Psoas muscle (tissue), 7 donors: ENCODE measurements at regions not wholly inside any gene's neighbourhood (a gene's known extent, or its start where the extent isn't known, plus 50 kb on each side); places are given as distances from the start of the nearest gene placed in this dataset.
"Not testable (repeated sequence)": the region's sequence is repeated elsewhere in the genome, so short reads cannot be mapped to it uniquely, and the experiment has no call there.

Experiments used
- ATAC-seq, 4 donors: fragments of 200-7000 bp; cut with Tn5 transposase; one replicate each; pipeline ENCODE4 v1.9.1; 2020; ENCODE audit warnings: moderate library complexity in 3 of 4, mild to moderate bottlenecking in 2 of 4
- DNase-seq, 2 donors: peaks; one replicate each; pipeline ENCODE4 v3.0.0-alpha.2; 2020
- H3K27ac ChIP-seq: fragments of 200-600 bp; one replicate; pipeline ENCODE4 v1.8.0; 2022
- H3K27me3 ChIP-seq, 3 donors: fragments of 200-600 bp in 1 of 3; one replicate each; pipeline versions ENCODE4 v1.6.1 to v1.8.0; 2013 to 2022; ENCODE audit warnings: low read length in 2 of 3, mild to moderate bottlenecking in 2 of 3, moderate library complexity in 1 of 3; ENCODE audit not compliant: insufficient read depth in 3 of 3
- H3K36me3 ChIP-seq, 2 donors: fragments of 200-600 bp in 1 of 2; one replicate each; pipeline versions ENCODE4 v1.6.1 to v1.8.0; 2013 to 2022; ENCODE audit warnings: low read depth in 1 of 2, mild to moderate bottlenecking in 1 of 2, moderate library complexity in 1 of 2; ENCODE audit not compliant: insufficient read depth in 1 of 2
- H3K4me1 ChIP-seq: fragments of 200-600 bp; one replicate; pipeline ENCODE4 v1.8.0; 2022
- H3K4me3 ChIP-seq: fragments of 200-600 bp; one replicate; pipeline ENCODE4 v1.8.0; 2022; ENCODE audit warnings: mild to moderate bottlenecking
- H3K9me3 ChIP-seq: fragments of 200-600 bp; one replicate; pipeline ENCODE4 v1.8.0; 2022
- CTCF ChIP-seq: fragments of 200-600 bp; IDR thresholded peaks from one replicate; pipeline ENCODE4 v1.8.0; 2022; ENCODE audit warnings: antibody characterized with exemption
- WGBS, 3 donors: extraction: QIAGEN DNeasy Blood & Tissue Kit; methylation state at CpG; one replicate each; pipeline versions ENCODE4 v1.1.6 to v1.1.7; 2013; 5-methylcytosine and 5-hydroxymethylcytosine counted together
- intact Hi-C, 2 donors: fragments of 100-400 bp; cut with DNase I; formaldehyde crosslinking; loops; one replicate each; pipeline versions ENCODE4 v1.11.0 to v1.14.2; 2022
- donor health status: healthy with polysubstance abuse.
- donor health status: DM: no; HTN: no; CAD: no; lungs with moderate emphysema.
- donor health status: Bipolar disorder and iron deficiency.
- donor health status: healthy.
- donor health status: DM: yes; HTN: yes; CAD: no.
- donor health status: DM: no; HTN: no; CAD: no.
- donor health status: DM: yes; HTN: yes; CAD: no.

- ATAC-seq, result no peak
Measured at GRCh38 chr1:96559181-96559580, 162.4 kb upstream of the PTBP2 start.

GRCh38 chr1:96559707-96560596, 161.6 kb upstream of the PTBP2 start:
- Histone ChIP-seq H3K4me1 (no peaks in the 10 kb centered on the region), H3K27me3 (no peaks in the 10 kb centered on the region), H3K36me3 (no peaks in the 10 kb centered on the region), H3K9me3 (no peaks in the 10 kb centered on the region), H3K4me3 (peak overlapping the region; percentile 49), H3K27ac (no peak overlapping the region)
- no peak for TF ChIP-seq CTCF
- 84 to 89% (median 87%) methylated on average over 4 of the region's 4 CpGs for WGBS, 3 donors
- ATAC-seq (peak in 3 of 4 donors; percentile 62 to 85 (median 78)), DNase-seq (peak; percentile 60 to 63)
- intact Hi-C loops, result no loop called here

More at GRCh38 chr1:96559181-96559580, 162.4 kb upstream of the PTBP2 start:
- Histone ChIP-seq H3K27me3 (no peaks in the 10 kb centered on the region), H3K4me3 (peak overlapping the region; percentile 49), H3K36me3 (no peaks in the 10 kb centered on the region), H3K9me3 (no peaks in the 10 kb centered on the region), H3K27ac (no peak overlapping the region), H3K4me1 (no peaks in the 10 kb centered on the region)
- WGBS, 3 donors, result 32 to 53% (median 42%) methylated on average over 4 of the region's 4 CpGs
- DNase-seq, result no peak
- intact Hi-C loops, result no loop called here
- TF ChIP-seq CTCF, result no peak

- Histone ChIP-seq H3K27me3 (no peaks in the 10 kb centered on the region), H3K36me3 (no peaks in the 10 kb centered on the region), H3K4me1 (no peaks in the 10 kb centered on the region), H3K4me3 (no peak overlapping the region), H3K9me3 (no peaks in the 10 kb centered on the region), H3K27ac (no peak overlapping the region)
- no peak for ATAC-seq
- intact Hi-C loops, result no loop called here
- DNase-seq, result no peak
- TF ChIP-seq CTCF, result no peak
Measured at GRCh38 chr1:96562094-96562493, 159.5 kb upstream of the PTBP2 start.

- H3K36me3 ChIP-seq, ATAC-seq, H3K4me1 ChIP-seq, H3K9me3 ChIP-seq, intact Hi-C loops, H3K27me3 ChIP-seq, H3K4me3 ChIP-seq, H3K27ac ChIP-seq, DNase-seq: not testable (repeated sequence)
- WGBS, 3 donors, result 80 to 95% (median 87%) methylated on average over 3 of the region's 3 CpGs
Measured at GRCh38 chr1:96564401-96564800, 157.2 kb upstream of the PTBP2 start.

- Histone ChIP-seq H3K9me3 (no peaks in the 10 kb centered on the region), H3K27ac (no peak overlapping the region), H3K4me1 (no peaks in the 10 kb centered on the region), H3K27me3 (no peaks in the 10 kb centered on the region), H3K4me3 (no peak overlapping the region), H3K36me3 (no peaks in the 10 kb centered on the region)
- no peak for TF ChIP-seq CTCF
- ATAC-seq (no peak), DNase-seq (no peak)
- intact Hi-C loops, result no loop called here
- WGBS, 3 donors, result 92 to 100% (median 95%) methylated on average over 1 of the region's 1 CpG
Measured at GRCh38 chr1:96565546-96565945, 156.0 kb upstream of the PTBP2 start.
